Caco-2 (cell line): ENCODE measurements at regions not wholly inside any gene's neighbourhood (a gene's known extent, or its start where the extent isn't known, plus 50 kb on each side); places are given as distances from the start of the nearest gene placed in this dataset.
"Not testable (repeated sequence)": the region's sequence is repeated elsewhere in the genome, so short reads cannot be mapped to it uniquely, and the experiment has no call there.

Experiments
- BruUV-seq: library from RNA; stranded (reverse); fragments of 400-500 nt; replicated peaks from 2 replicates; lab custom pipeline; 2021; lab: Mats Ljungman, UMichigan
- CTCF ChIA-PET: fragments of 300-600 bp; sonication (Branson Sonifier 250); formaldehyde crosslinking; loops from one replicate; lab custom pipeline; 2022; ENCODE audit warnings: antibody characterized with exemption; lab: Charles Lee
- POLR2A ChIA-PET: fragments of 300-600 bp; sonication (Branson Sonifier 250); formaldehyde crosslinking; loops from one replicate; lab custom pipeline; 2022; ENCODE audit warnings: antibody characterized with exemption; lab: Charles Lee
- DNase-seq, 2 experiments: peaks; one replicate each; pipeline versions ENCODE4 v3.0.0 to v3.0.0-alpha.2; 2020 to 2022
- H3K27me3 ChIP-seq: replicated peaks from 2 replicates; pipeline ENCODE4 v1.6.0; 2011; ENCODE audit warnings: low read length; ENCODE audit not compliant: control insufficient read depth, insufficient read depth
- H3K36me3 ChIP-seq: 2 replicates; pipeline ENCODE4 v1.5.1; 2011; ENCODE audit warnings: low read length; ENCODE audit not compliant: control insufficient read depth, insufficient read depth
- H3K4me1 ChIP-seq: fragments of 250-450 bp; sonication (Bioruptor Pico); 2 replicates; pipeline ENCODE4 v1.5.1; 2020; ENCODE audit warnings: mild to moderate bottlenecking
- H3K4me3 ChIP-seq: 2 replicates; pipeline ENCODE4 v1.5.1; 2011; ENCODE audit warnings: low read depth, mild to moderate bottlenecking, control low read depth, low read length
- H3K9me3 ChIP-seq: fragments of 250-450 bp; sonication (Bioruptor Pico); 2 replicates; pipeline ENCODE4 v1.5.1; 2020; ENCODE audit warnings: mild to moderate bottlenecking, moderate library complexity
- H3K27ac Mint-ChIP-seq: one replicate; pipeline ENCODE4 v1.8.0; 2022; ENCODE audit warnings: mixed read lengths; ENCODE audit not compliant: unreplicated experiment
- H3K27me3 Mint-ChIP-seq: one replicate; pipeline ENCODE4 v1.8.0; 2022; ENCODE audit warnings: mixed read lengths; ENCODE audit not compliant: insufficient read depth, unreplicated experiment
- H3K36me3 Mint-ChIP-seq: one replicate; pipeline ENCODE4 v1.8.0; 2022; ENCODE audit warnings: mild to moderate bottlenecking, mixed read lengths; ENCODE audit not compliant: insufficient read depth, unreplicated experiment
- H3K4me1 Mint-ChIP-seq: one replicate; pipeline ENCODE4 v1.8.0; 2022; ENCODE audit warnings: low read depth, mixed read lengths; ENCODE audit not compliant: unreplicated experiment
- H3K4me3 Mint-ChIP-seq: one replicate; pipeline ENCODE4 v1.8.0; 2022; ENCODE audit warnings: mild to moderate bottlenecking, moderate library complexity, mixed read lengths; ENCODE audit not compliant: unreplicated experiment
- H3K9me3 Mint-ChIP-seq: one replicate; pipeline ENCODE4 v1.8.0; 2022; ENCODE audit warnings: mixed read lengths; ENCODE audit not compliant: unreplicated experiment
- intact Hi-C: fragments of 100-400 bp; cut with micrococcal nuclease; formaldehyde crosslinking; loops from one replicate; pipeline ENCODE4 v1.10.0; 2022; ENCODE audit not compliant: unreplicated experiment
- TF ChIP-seq, protein P1 (sequence below), 2 experiments: fragments of 200-600 bp in 1 of 2; IDR thresholded peaks; 1 replicate in 1 of 2; 2 replicates in 1 of 2; pipeline versions ENCODE4 v1.5.1 to v1.8.0; 2011 to 2022; ENCODE audit warnings: antibody characterized with exemption in 1 of 2, control low read depth in 1 of 2, inconsistent platforms in 1 of 2, low read depth in 1 of 2, low read length in 1 of 2, mild to moderate bottlenecking in 1 of 2, moderate library complexity in 1 of 2; ENCODE audit not compliant: insufficient read depth in 1 of 2, severe bottlenecking in 1 of 2, unreplicated experiment in 1 of 2

DNA sequence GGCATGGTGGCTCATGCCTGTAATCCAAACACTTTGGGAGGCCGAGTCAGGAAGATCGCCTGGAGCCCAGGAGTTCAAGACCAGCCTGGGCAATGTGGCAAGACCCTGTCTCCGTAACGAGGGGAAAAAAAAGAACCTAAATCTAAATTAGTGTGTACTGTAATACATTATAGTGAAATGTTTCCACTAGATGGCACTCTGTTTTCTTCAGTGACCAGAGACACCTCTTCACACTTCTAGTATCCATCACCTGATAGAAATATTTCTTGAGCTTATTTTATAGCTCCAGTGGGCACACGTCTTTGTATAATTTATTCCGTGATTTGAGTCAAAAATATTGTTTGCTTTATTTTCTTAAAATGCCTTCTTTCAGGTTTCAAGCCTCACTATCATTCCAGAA lies 600.9 kb upstream of the DIPK2B start:
- no TSS peak for BruUV-seq
- DNase-seq, result no peak
- H3K4me1 Mint-ChIP-seq, result peaks cover 1% of the 10 kb centered on the region
- no peaks in the 10 kb centered on the region for H3K27me3 Mint-ChIP-seq
- no peaks in the 10 kb centered on the region for H3K4me1 ChIP-seq
- no peak overlapping the region for H3K4me3 ChIP-seq
- intact Hi-C loops, result loop anchor here (5.0 kb wide), 2 partner anchors 41 to 576 kb away; no protein-coding TSS in a partner anchor
- H3K27ac Mint-ChIP-seq, result no peak overlapping the region
- H3K27me3 ChIP-seq, result no peaks in the 10 kb centered on the region
- H3K36me3 ChIP-seq, result no peaks in the 10 kb centered on the region
- H3K9me3 ChIP-seq, result no peaks in the 10 kb centered on the region
- ChIA-PET POLR2A (no interaction called here), CTCF (interaction anchor here (0.5 to 1.0 kb wide), 5 partner anchors 10 to 607 kb away, joined by 3 to 6 read pairs (median 3); no protein-coding TSS in a partner anchor)
- H3K36me3 Mint-ChIP-seq, result peaks cover 22% of the 10 kb centered on the region
- TF ChIP-seq, protein P1, sequence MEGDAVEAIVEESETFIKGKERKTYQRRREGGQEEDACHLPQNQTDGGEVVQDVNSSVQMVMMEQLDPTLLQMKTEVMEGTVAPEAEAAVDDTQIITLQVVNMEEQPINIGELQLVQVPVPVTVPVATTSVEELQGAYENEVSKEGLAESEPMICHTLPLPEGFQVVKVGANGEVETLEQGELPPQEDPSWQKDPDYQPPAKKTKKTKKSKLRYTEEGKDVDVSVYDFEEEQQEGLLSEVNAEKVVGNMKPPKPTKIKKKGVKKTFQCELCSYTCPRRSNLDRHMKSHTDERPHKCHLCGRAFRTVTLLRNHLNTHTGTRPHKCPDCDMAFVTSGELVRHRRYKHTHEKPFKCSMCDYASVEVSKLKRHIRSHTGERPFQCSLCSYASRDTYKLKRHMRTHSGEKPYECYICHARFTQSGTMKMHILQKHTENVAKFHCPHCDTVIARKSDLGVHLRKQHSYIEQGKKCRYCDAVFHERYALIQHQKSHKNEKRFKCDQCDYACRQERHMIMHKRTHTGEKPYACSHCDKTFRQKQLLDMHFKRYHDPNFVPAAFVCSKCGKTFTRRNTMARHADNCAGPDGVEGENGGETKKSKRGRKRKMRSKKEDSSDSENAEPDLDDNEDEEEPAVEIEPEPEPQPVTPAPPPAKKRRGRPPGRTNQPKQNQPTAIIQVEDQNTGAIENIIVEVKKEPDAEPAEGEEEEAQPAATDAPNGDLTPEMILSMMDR (IDR thresholded peaks at IDR 0.05; ENCODE audit: insufficient read depth in 1 of 2, low read depth in 1 of 2, low read length in 1 of 2, severe bottlenecking in 1 of 2, unreplicated experiment in 1 of 2), result peak in 1 of 2 experiments; percentile 23
- no peak overlapping the region for H3K4me3 Mint-ChIP-seq
- H3K9me3 Mint-ChIP-seq, result no peaks in the 10 kb centered on the region

DNA sequence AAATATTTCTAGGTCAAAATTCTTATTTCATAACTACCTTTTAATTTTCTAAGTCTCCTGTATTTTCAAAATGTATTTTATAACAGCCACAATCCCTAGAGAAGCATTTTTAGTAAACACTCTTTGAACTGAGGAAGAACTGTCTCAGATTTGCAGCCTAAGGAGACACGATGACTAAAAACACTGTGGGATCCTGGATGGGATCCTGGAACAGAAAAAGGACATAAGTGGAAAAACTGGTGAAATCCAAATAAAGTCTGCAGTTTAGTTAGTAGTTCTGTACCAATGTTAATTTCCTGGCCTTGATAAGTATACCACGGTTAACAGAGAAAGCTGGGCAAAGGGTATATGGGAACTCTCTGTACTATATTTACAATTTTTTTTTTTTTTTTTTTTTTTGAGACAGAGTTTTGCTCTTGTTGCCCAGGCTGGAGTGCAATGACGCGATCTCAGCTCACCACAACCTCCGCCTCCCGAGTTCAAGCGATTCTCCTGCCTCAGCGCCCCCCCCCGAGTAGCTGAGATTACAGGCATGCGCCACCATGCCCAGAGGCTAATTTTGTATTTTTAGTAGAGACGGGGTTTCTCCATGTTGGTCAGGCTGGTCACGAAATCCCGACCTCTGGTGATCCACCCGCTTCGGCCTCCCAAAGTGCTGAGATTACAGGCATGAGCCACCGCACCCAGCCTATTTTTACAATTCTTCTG lies 600.2 kb upstream of the DIPK2B start:
- H3K9me3 Mint-ChIP-seq, H3K9me3 ChIP-seq, H3K4me3 Mint-ChIP-seq, H3K4me3 ChIP-seq, H3K27me3 Mint-ChIP-seq, H3K27ac Mint-ChIP-seq, DNase-seq, H3K27me3 ChIP-seq, POLR2A ChIA-PET, H3K36me3 ChIP-seq, BruUV-seq, H3K4me1 Mint-ChIP-seq, H3K4me1 ChIP-seq: not testable (repeated sequence)
- CTCF ChIA-PET, result interaction anchor here (1.0 kb wide), 3 partner anchors 48 to 608 kb away, joined by 3 to 6 read pairs (median 6); no protein-coding TSS in a partner anchor
- intact Hi-C loops, result loop anchor here (5.0 kb wide), 2 partner anchors 41 to 576 kb away; no protein-coding TSS in a partner anchor
- H3K36me3 Mint-ChIP-seq, result peaks cover 19% of the 10 kb centered on the region

DNA sequence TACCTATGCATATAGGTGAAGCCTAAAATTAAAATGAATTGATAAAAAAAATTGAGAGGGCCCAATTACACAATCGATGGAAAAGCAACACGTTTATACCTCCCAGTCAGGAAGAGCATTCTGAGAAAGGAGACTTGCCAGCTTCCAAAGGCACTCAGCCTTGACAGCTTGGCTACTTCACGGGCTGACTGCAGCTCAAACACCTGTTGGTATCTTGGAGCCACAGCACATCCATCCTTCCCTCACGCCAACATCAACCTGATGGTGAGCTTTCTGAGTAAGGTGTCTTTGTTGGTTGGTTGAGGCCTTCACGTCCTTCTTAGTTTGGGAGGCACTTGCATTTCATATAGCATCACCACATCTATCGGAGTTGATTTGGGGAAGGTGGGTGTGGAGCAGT lies 598.9 kb upstream of the DIPK2B start:
- H3K4me1 ChIP-seq, result no peaks in the 10 kb centered on the region
- no peaks in the 10 kb centered on the region for H3K9me3 ChIP-seq
- no peak for DNase-seq
- Mint-ChIP-seq H3K27ac (no peak overlapping the region), H3K4me1 (no peaks in the 10 kb centered on the region), H3K36me3 (peaks cover 9% of the 10 kb centered on the region), H3K27me3 (no peaks in the 10 kb centered on the region), H3K9me3 (no peaks in the 10 kb centered on the region), H3K4me3 (no peak overlapping the region)
- intact Hi-C loops, result no loop called here
- ChIA-PET CTCF (no interaction called here), POLR2A (no interaction called here)
- TF ChIP-seq, protein P1 (IDR thresholded peaks at IDR 0.05; ENCODE audit: insufficient read depth in 1 of 2, low read depth in 1 of 2, low read length in 1 of 2, severe bottlenecking in 1 of 2, unreplicated experiment in 1 of 2), result no peak
- H3K36me3 ChIP-seq, result no peaks in the 10 kb centered on the region
- no peaks in the 10 kb centered on the region for H3K27me3 ChIP-seq
- no TSS peak for BruUV-seq
- no peak overlapping the region for H3K4me3 ChIP-seq
